Muscle of arm (tissue), 1 donor: ENCODE measurements at regions not wholly inside any gene's neighbourhood (a gene's known extent, or its start where the extent isn't known, plus 50 kb on each side); places are given as distances from the start of the nearest gene placed in this dataset.

Experiments
- DNase-seq: peaks from one replicate; pipeline ENCODE4 v3.0.0-alpha.2; 2013

DNA sequence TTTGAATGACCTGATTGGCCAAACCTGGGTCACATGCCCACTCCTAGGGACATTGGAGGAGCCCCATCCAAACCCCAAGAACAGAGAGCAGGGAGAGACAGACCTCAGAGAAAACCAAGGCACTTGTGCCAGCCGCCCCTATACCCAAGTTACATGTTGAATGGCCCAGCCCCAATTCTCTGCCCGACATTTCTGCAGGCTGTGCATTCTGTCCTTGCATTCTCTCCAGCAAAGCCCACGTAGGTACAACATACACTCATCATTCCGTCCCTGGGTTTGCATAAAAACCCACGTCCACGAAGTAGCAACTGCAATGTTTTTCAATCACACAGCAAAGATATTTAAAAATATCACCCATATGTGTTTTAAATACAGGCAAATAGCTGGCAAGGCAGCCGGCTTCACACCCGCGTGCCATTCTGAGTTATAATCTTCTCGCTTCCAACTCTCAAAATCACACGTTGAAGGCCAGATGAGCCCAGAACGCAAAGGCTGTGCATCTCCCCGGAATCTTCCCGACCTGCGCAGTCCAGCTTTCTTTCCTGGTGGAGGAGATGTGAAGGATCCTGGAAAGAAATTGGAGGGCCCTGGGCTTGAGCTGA lies 91.7 kb upstream of the MYL2 start:
- no peak for DNase-seq

GRCh38 chr12:111010916-111011657 lies 90.7 kb upstream of the MYL2 start:
- no peak for DNase-seq

- DNase-seq, result no peak
These were observed 89.7 kb upstream of the MYL2 start for GRCh38 chr12:111010061-111010460.

DNA sequence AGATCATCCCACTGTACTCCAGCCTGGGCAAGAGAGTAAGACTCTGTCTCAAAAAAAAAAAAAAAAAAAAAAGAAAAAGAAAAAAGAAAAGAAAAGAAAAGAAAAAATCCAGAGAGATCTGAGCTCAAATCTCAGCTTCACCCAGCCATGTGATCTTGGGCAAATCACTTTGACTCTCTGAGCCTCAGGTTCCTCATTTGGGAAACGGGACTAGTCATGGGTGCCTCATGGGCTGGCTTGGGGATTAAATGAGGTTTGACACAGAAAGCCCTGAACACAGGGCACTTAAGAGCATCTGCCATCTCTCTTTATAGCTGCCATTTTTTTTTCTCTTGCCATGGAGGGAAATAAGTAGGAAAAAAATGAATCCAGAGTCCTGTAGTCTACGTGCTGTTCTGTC lies 86.2 kb upstream of the MYL2 start:
- no peak for DNase-seq

GRCh38 chr12:110998971-110999370 lies 78.6 kb upstream of the MYL2 start:
- DNase-seq, result no peak

- DNase-seq, result no peak
These were observed 77.8 kb upstream of the MYL2 start for GRCh38 chr12:110998165-110998564.

DNA sequence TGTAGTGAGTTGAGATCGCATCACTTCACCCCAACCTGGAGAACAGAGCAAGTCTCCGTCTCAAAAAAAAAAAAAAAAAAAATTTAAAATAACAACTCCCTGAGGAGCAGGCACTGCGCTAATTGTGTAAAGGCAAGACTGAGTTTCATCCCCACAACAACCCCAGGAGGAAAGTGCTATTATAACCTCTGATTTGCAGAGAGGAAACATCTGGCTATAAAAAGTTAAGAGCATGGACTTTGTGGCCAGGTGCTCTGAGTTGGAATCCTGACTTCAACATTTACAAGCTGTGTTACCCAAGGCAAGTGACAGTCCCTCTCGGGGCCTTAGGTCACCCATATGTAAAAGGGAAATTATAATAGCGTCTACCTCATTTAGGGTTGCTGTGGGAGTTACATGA lies 76.0 kb upstream of the MYL2 start:
- DNase-seq, result no peak

- DNase-seq, result no peak
These were observed 75.2 kb upstream of the MYL2 start for GRCh38 chr12:110995615-110996014.

- DNase-seq, result no peak
These were observed 74.6 kb upstream of the MYL2 start for GRCh38 chr12:110995016-110995415.

DNA sequence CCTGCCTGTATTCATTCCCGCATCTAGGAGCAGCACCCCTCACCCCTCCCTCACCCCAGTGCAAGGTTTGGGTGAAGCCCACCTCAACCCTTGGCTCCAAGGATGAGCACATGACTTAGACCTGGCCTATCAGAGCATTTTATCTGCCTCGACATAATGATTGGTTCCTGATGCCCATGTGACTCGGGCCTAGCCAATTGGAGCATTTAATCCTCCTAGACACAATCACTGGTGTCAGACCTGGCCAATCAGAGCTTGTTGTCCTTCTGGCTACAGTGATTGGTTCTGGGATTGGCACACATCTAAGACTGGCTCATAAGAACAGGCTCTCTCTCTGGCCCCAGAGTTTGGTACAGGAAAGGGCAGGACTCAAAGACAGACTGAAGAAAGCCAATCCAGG lies 73.1 kb upstream of the MYL2 start:
- no peak for DNase-seq

GRCh38 chr12:110992909-110993308 lies 72.5 kb upstream of the MYL2 start:
- DNase-seq, result no peak

- no peak for DNase-seq
These were observed 63.4 kb upstream of the MYL2 start for GRCh38 chr12:110983811-110984210.

- DNase-seq, result no peak
These were observed 52.5 kb upstream of the MYL2 start for GRCh38 chr12:110972866-110973265.

GRCh38 chr12:110971936-110972335 lies 51.6 kb upstream of the MYL2 start:
- DNase-seq, result no peak

GRCh38 chr12:110971189-110971920 lies 51.0 kb upstream of the MYL2 start:
- no peak for DNase-seq
